A549 (cell line): ENCODE measurements at regions not wholly inside any gene's neighbourhood (a gene's known extent, or its start where the extent isn't known, plus 50 kb on each side); places are given as distances from the start of the nearest gene placed in this dataset.

Experiments used
- ATAC-seq, 2 experiments: fragments of 200-7000 bp in 1 of 2; fragments of >200 bp in 1 of 2; cut with Nextera tagmentation in 1 of 2; cut with Tn5 transposase in 1 of 2; 3 replicates each; pipeline versions ENCODE4 v1.8.0 to v1.9.1; 2018 to 2020; ENCODE audit warnings: mild to moderate bottlenecking in 1 of 2, moderate library complexity in 1 of 2
- CTCF ChIA-PET: fragments of 300-600 bp; sonication (Branson Sonifier 250); formaldehyde crosslinking; extraction: SDS; loops from one replicate; lab custom pipeline; 2021; ENCODE audit warnings: antibody characterized with exemption, inconsistent platforms; lab: Yijun Ruan, JAX
- POLR2A ChIA-PET: fragments of 350-600 bp; formaldehyde crosslinking; extraction: SDS; loops from one replicate; lab custom pipeline; 2021; ENCODE audit warnings: antibody characterized with exemption, inconsistent platforms; lab: Yijun Ruan, JAX
- DNase-seq, 2 experiments: peaks; one replicate each; pipeline versions ENCODE4 v3.0.0 to v3.0.0-alpha.2; 2011 to 2016; ENCODE audit warnings: low read depth in 1 of 2, low spot score in 1 of 2
- FAIRE-seq: peaks from 2 replicates; lab custom pipeline; 2011; peaks lifted over from hg19 to GRCh38; lab: Jason Lieb, UNC
- H3K27ac ChIP-seq, 2 experiments: fragments of >200 bp; sonication (Bioruptor Twin); formaldehyde crosslinking; 3 replicates each; pipeline ENCODE4 v1.5.1; 2016 to 2017
- H3K4me1 ChIP-seq: fragments of >200 bp; sonication (Bioruptor Twin); formaldehyde crosslinking; 3 replicates; pipeline ENCODE4 v1.6.1; 2016
- H3K4me2 ChIP-seq: fragments of >200 bp; sonication (Bioruptor Twin); formaldehyde crosslinking; 3 replicates; pipeline ENCODE4 v1.6.1; 2016
- H3K4me3 ChIP-seq: fragments of >200 bp; sonication (Bioruptor Twin); formaldehyde crosslinking; 3 replicates; pipeline ENCODE4 v1.5.1; 2016
- H3K9me3 ChIP-seq: fragments of >200 bp; sonication (Bioruptor Twin); formaldehyde crosslinking; 3 replicates; pipeline ENCODE4 v1.6.1; 2016
- CBX2 ChIP-seq: fragments of 200-600 bp; sonication (generic); IDR thresholded peaks from 2 replicates; pipeline ENCODE4 v1.6.1; 2016; ENCODE audit warnings: low read depth, mild to moderate bottlenecking, borderline replicate concordance
- CBX8 ChIP-seq: fragments of 200-600 bp; sonication (generic); IDR thresholded peaks from 2 replicates; pipeline ENCODE4 v1.6.1; 2016
- NFE2L2 ChIP-seq: fragments of 150-350 bp; conservative IDR thresholded peaks from 2 replicates; pipeline ENCODE4 v1.6.1; 2014; ENCODE audit warnings: low read length
- SMC3 ChIP-seq: fragments of >200 bp; sonication (Bioruptor Twin); formaldehyde crosslinking; IDR thresholded peaks from 3 replicates; pipeline ENCODE4 v1.6.1; 2018; ENCODE audit warnings: inconsistent platforms
- TFCP2L1 ChIP-seq: fragments of 250-450 bp; sonication (Bioruptor Pico); IDR thresholded peaks from 2 replicates; pipeline ENCODE4 v1.5.0; 2021; ENCODE audit warnings: mild to moderate bottlenecking
- ZNF302 ChIP-seq: fragments of 250-450 bp; sonication (Bioruptor Pico); IDR thresholded peaks from 2 replicates; pipeline ENCODE4 v1.9.0; 2021; ENCODE audit warnings: inconsistent platforms, mild to moderate bottlenecking, moderate library complexity
- WGBS: methylation state at CpG from one replicate; pipeline ENCODE4 v1.1.6; 2017; ENCODE audit errors: missing lambda C conversion rate; 5-methylcytosine and 5-hydroxymethylcytosine counted together

GRCh38 chr6:30007132-30007764, 53.8 kb upstream of the POLR1H start (continued):
- TF ChIP-seq TFCP2L1 (CRISPR knock-in tag) (no peak), SMC3 (no peak)

- DNase-seq (no peak), ATAC-seq (no peak), FAIRE-seq (no peak)
- no peaks in the 10 kb centered on the region for H3K4me1 ChIP-seq
- WGBS = 94% methylated on average over 3 of the region's 3 CpGs
- CTCF ChIA-PET = interaction anchor here (1.2 kb wide), 1 partner anchor 174 kb away, joined by 3 read pairs; no protein-coding TSS in a partner anchor
- H3K4me3 ChIP-seq = no peak overlapping the region
- H3K4me2 ChIP-seq = no peak overlapping the region
- no peak overlapping the region for H3K27ac ChIP-seq
- POLR2A ChIA-PET = no interaction called here
- no peaks in the 10 kb centered on the region for H3K9me3 ChIP-seq
- TF ChIP-seq CBX8 (no peak), NFE2L2 (no peak), ZNF302 (CRISPR knock-in tag) (no peak), CBX2 (no peak)
- TF ChIP-seq, all 56 proteins: peak for 0
Observed at GRCh38 chr6:30009113-30009512, 52.0 kb upstream of the POLR1H start.
